Gastroesophageal sphincter (tissue), 3 donors: ENCODE measurements at regions not wholly inside any gene's neighbourhood (a gene's known extent, or its start where the extent isn't known, plus 50 kb on each side); places are given as distances from the start of the nearest gene placed in this dataset.

Source experiments
- POLR2A ChIP-seq, 2 donors: fragments of 450-650 bp; IDR thresholded peaks; one replicate each; pipeline ENCODE4 v1.6.1; 2017; ENCODE audit warnings: antibody characterized with exemption in 2 of 2, mild to moderate bottlenecking in 2 of 2, moderate library complexity in 1 of 2
- TF ChIP-seq, protein P1 (sequence below), 4 experiments: fragments of 200-600 bp in 2 of 4; fragments of 450-650 bp in 2 of 4; sonication (generic) in 1 of 4; IDR thresholded peaks; one replicate each; pipeline ENCODE4 v1.5.1; 2017 to 2019; ENCODE audit warnings: antibody characterized with exemption in 4 of 4, mild to moderate bottlenecking in 2 of 4, moderate library complexity in 2 of 4

DNA sequence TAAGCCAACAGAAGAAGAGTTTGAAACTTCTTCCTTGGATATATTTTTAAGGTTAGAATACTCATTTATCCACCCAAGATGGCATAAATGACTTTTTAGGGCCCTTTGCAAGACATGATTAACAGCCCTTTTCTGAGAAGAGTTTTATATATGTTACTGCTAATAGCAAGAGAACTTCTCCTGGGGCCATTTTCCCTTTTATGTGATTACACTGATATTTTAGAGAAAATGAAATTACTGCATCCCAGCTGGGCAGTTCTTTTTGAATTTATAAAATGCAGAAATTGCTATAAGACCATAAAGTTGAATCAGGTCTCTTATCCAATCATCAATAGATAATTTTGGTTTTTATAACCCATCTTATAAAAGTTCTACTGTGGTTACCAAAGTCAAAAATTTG, 161.3 kb upstream of the RFX3 start:
- TF ChIP-seq, protein P1, sequence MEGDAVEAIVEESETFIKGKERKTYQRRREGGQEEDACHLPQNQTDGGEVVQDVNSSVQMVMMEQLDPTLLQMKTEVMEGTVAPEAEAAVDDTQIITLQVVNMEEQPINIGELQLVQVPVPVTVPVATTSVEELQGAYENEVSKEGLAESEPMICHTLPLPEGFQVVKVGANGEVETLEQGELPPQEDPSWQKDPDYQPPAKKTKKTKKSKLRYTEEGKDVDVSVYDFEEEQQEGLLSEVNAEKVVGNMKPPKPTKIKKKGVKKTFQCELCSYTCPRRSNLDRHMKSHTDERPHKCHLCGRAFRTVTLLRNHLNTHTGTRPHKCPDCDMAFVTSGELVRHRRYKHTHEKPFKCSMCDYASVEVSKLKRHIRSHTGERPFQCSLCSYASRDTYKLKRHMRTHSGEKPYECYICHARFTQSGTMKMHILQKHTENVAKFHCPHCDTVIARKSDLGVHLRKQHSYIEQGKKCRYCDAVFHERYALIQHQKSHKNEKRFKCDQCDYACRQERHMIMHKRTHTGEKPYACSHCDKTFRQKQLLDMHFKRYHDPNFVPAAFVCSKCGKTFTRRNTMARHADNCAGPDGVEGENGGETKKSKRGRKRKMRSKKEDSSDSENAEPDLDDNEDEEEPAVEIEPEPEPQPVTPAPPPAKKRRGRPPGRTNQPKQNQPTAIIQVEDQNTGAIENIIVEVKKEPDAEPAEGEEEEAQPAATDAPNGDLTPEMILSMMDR (IDR thresholded peaks at IDR 0.05) = no peak
- TF ChIP-seq POLR2A (IDR thresholded peaks at IDR 0.05) = no peak
